NCI-H2227 (cell line): ENCODE measurements at regions not wholly inside any gene's neighbourhood (a gene's known extent, or its start where the extent isn't known, plus 50 kb on each side); places are given as distances from the start of the nearest gene placed in this dataset.

ENCODE experiments used
- DNase-seq: peaks from one replicate; lab custom pipeline; 2025; ENCODE audit not compliant: unreplicated experiment; lab: John Stamatoyannopoulos, UW

DNA sequence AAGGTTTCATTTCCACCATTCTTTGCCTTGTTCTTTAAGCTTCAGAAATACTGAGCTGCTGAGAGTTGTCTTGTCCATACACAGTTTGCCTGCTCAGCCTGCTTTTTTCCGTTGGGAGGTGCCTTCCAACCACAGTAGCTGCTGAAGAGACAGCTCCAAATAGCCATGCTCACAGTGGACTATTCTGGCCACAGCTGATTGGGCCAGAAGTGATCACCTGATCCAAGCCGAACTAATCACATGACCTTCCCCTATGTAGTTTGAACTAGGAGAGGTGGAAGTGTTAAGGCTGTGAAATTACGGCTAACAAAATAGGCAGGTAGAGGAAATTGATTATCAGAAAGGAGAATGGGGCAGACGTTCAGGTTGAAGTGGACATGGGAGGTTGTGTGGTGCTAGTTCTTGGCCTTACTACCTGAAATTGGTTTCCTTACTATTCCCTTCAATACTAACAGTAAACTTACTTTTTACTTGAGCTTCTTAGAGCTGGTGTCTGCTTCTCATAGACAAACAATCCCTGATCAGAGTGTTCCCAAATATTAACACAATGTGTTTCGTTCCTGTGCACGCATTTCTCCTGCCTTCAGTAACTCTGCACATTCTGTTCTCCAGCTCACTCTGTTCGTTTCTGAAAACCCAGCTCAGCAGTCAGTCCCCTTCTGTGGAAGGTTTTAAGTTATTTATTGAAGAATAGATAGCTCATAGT, 136.1 kb downstream of the RWDD3 start:
- peak; percentile 18 for DNase-seq

DNA sequence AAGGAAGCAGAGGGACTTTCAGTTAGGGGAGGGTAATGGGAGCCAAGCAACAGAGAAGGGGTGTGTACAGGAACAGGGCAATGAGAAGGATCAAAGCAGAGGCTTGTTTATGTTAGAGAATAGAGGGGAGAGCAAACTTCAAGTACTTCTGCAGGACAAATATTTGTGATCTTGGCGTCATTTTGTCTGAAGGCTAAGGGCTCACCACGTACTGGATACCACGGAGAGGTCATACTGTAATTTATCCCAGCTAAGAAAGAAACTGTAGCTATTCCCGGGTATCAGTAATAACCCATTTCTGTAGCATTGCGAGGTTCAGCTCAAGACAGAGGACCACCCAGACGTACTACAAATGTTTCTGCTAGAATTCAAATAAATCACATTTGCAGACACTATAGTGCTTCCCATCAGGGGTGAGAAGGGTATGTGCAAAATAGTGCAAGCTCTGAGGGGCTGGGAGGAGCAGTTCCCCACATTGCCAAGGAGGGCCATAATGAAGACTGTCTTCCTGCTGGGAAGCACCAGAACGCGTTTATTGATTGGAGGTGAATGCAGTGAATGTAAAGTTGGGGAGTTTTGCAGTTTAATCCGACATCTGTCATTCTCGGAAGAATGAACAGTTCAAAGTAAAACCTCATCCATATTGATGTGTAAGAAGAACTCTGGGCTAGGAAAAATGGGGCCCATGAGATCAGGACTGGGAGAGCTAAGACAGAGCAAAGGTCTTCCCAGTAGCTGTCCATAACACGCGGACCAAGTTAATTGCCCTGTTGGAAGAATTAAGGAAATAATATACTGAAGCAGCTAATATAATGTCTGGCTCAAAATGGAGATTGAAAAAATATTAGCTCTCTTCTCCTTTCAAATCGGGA, 136.9 kb downstream of the RWDD3 start:
- peak; percentile 39 for DNase-seq

DNA sequence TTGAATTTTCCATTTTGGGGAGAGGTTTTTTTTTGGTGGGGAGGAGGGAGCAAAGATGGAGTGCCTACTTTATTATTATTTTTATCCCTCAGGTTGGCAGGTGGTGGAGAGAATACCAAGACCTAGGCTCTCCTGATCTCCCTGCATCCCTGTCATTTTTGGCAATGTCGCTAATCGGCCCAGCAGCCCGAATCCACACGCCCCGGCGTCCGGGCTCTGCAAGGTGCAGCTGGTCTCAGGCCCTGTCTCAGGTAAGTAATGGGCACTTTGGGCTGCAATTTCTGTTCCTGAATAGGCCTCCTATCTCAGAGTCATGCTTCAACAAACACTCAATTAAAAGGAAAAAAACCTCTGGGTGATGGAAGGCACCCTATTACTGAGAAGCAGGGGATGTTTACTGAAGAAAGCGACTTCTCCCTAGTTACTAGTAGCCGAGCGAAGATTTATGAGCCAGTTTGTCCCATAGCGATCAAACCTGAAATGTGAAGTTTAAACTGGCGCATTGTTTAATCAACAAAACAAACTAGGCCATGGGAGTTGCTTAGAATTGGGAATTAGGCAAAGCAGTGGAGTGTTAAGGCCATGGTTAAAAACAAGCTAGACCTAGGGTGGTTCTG, 137.8 kb downstream of the RWDD3 start:
- no peak for DNase-seq

DNA sequence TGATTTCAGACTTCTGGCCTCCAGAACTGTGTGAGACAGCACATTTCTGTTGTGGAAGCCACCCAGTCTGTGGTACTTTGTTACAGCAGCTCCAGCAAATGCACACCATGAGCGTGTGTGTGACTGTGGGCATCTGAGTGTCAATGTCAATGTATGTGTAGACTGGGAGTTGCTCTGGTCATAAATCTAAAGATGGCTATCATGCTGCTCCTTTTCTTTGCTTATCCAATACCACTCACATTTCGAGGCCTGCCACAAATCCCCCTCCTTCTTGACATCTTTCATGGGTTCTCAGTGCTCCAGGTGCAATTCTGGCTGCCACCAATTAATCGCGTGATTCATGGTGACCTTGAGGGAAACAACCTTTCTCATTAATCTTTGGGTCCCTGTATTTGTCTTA, 141.2 kb downstream of the RWDD3 start:
- DNase-seq: no peak

DNA sequence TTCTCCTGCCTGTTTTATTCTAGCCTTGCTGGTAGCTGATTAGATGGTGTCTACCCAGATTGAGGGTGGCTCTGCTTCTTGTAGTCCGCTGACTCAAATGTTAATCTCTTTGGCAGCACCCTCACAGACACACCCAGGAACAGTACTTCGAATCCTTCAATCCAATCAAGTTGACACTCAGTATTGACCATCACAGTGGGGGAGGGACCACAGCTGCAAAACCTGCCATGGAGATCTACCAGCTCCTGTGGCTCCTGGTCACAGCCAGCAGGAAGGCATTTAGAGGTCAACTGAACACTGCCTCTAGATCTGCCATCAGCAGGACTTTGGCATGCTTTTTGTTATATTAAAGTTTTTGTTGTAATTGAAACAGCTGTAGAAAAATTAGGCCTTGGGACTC, 146.9 kb downstream of the RWDD3 start:
- DNase-seq: no peak

DNA sequence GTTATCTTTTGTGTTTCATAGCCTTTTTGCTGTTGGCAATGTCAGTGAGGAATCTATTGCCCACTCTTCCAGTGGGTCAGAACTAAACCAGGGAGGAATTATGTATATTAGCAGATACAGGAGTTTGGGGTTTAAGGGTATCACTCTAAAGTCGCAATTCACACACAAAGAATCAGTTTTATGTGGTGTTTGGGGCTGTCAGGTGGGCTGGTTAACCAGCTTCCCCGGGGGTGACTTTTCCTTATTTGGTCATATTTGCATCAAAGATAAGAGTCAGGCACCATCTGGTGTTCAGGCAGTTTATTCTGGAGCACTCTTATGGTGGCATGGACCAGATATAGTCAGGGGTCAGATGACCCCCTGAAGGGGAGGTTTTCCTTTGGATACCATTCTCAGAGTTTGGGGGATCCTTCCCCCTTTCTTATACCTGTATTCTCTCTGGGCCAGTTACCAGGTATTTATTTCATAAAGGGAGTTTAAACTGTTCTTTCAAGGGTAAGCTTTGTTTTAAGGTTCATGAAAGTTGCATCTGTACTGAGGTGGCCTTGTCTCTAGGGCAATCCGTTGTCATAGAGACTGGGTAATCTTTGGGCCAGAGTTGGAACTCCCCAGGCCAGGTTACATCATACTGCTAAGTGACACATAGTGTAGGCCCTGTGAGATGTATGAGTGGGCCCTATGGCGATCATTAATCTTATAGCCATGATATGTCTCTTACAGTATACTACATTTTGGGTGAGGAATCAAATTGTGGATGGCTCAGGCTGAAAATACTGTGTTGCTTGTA, 148.2 kb downstream of the RWDD3 start:
- DNase-seq: no peak

DNA sequence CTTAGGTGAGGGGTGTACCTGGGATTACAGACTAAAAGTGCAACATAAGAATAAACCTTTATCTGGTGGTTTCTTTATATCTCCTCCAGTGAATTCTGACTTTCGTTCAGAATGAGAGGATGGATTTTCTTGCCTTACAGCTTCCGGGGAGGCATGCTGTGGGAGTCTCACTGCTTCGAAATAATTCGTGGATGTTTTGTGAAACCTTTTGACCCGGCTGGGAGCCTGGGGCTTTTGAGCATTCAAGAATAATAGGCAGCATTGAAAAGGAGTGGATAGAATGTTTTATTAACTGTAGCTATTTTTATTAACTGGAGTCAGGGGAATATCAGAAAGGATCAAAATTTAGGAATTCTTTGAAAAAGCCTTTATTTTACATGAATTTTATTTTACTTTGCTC, 149.1 kb downstream of the RWDD3 start:
- DNase-seq: no peak

DNA sequence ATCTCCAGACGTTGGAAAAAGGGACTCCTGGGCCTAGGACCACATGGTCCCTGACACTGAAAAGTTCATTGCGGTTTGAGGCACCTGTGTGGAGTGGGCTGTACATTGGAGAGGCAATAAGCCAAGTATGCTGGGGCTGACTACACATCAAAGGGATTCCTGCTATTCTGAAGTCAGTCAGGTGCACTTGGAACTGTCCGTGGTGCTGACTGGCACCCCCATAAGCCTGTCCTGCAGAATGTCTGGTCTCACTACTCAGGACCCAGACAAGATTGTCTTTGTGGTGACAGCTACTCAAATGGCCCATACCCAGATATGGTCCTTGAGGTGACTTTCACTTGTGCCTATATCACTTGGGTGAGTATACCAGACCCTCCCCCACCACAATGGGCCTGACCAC, 150.6 kb downstream of the RWDD3 start:
- DNase-seq: no peak

DNA sequence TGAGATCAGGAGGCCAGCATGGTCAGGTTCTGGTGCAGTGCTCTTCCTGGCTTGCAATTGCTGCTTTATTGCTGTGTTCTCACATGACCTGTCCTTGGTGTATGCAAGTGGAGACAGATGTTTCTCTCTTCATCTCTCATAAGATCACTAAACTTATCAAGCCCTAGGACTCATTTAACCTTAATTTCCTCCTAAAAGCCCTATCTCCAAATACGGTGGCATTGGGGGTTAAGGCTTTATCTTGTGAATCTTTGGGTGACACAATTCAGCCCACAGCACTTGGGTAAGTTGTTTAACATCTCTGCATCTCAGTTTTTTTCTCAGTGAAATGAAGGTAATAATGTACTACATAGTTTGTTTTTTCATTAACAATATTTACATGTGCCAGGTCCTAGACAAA, 152.4 kb downstream of the RWDD3 start:
- no peak for DNase-seq

DNA sequence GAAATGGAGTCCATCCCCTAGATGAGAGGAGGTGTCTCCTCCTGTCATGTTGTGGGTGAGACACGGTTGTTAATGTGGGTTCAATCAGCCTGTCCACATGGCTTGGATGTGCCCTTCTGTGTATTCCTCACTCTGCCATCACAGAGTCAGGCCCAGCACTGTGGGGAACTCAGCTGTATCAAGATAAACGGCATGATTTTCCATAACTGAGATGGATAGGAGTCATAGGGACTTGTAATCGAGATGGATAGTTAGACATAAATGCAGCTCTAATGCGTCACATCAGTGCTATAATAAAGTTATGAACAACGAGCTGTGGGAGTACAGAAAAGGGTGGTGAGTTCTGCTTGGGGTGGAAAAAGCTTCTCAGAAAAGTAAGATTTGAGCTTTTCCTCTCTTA, 152.9 kb downstream of the RWDD3 start:
- DNase-seq: no peak

DNA sequence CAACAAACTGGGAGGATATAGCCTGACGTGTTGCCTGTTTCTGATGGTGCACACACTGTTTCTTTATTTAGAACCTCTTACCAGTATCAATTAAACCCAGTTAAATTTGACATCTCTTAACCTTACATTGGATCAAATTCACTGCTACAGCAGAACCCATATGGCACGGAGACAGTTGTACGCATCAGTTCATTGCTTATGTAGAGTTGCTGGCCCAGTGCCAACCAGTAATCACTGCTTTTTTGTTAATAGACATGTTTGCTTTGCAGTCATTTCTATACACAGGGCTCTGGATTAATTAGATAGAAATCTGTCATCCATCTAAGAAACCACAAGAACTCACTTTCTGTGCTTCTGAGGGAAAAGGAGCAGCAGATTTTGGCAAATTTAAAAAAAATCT, 154.0 kb downstream of the RWDD3 start:
- peak; percentile 40 for DNase-seq

DNA sequence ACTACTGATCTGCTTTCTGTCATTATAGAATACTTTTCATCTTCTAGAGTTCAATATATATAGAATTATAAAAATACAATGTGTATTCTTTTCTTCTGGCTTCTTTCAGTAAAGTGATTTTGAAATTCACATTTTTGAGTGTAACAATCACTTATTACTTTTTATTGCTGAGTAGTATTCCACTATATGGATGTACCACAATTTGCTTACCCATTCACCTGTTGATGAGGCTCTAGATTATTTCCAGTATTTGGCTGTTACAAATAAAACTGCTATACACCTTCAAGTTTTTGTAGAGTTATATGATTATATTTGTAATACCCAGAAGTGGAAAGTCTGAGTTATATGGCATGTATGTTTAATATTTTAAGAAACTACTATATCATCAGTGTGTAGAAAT, 159.4 kb downstream of the RWDD3 start:
- DNase-seq: no peak

DNA sequence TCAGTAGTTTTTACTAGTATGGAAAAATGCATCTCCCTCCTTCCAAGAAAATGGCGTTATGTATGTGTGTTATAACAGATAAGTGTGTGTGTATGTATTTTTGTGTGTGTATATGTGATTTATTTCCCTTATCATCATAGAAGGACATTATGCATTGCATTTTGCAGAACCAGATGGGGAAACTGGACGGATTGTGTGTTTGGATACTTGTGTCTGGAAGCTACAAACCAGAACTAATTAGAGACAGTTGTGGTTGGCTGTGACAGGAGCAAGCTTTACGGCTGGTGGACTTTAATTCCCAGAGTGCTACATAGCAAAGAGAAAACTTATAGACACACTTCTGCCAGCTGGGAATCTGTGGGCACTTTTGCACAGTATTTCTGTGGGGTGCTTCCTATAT, 162.5 kb downstream of the RWDD3 start:
- no peak for DNase-seq

DNA sequence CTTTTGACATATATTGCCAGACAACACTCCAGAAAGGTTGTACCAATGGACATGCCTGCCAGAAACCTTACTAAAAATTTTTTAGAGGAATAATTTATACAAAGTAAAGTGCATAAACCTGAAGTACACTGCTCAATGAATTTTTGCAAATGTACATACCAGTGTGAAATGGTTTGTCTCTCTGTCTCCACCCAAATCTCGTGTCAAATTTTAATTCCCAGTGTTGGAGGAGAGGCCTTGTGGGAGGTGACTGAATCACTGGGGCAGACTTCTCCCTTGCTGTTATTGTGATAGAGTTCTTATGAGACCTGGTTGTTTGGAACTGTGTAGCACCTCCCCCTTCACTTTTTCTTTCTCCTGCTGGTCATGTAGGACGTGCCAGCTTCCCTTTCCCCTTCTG, 168.8 kb downstream of the RWDD3 start:
- no peak for DNase-seq

DNA sequence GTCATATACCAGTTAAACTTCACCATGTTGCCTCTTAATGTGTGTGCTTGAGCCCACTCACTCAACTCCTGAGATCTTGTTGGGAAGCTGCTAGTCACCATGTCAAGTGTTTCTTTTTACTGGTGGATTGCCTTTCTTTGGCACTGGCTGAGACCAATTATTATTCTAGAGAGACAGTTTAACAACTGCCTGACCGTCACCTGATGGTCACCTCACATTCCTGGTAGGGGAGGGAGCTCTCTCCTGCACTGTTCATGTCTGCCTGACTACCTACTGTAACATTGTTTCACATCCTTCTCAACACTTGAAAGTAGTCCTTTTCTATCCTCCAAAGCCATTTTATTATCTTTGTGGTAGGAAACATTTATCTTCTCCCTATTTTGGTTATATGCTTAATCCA, 172.3 kb downstream of the RWDD3 start:
- DNase-seq: no peak

DNA sequence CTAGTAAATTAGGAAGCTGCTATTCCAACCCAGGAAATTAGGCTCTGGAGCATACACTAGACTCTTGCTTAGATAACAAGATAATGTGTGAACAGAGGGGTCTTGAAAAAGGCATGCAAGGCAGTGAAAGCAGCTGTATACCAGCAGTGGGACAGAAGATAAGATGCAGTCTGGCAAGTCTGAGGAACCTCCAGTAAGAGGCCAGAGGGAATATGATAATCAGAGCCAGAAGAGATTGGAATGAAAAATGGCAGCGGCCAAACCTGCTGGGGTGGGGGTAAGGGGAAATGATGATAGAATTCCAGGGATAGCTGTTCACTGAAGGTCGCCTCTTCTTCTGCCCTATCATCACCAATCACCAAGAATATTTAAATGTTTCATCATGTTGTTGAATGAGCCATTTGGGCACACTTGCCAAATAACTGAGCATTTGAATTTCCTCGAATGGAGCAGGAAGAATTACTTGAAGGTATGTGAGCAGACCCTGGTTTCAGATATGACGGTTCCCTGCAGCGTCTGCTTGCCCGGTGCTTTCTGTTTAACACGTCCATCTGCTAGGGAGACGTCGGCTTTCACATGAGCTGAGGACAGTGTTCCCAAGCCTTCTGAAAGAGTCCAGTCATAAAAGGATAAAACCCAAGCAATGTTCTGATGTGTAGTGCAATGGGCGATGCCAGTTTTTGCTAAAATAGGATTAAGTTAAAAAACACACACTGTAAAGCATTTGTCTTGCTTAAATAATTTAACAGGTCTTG, 173.3 kb downstream of the RWDD3 start:
- DNase-seq: no peak

DNA sequence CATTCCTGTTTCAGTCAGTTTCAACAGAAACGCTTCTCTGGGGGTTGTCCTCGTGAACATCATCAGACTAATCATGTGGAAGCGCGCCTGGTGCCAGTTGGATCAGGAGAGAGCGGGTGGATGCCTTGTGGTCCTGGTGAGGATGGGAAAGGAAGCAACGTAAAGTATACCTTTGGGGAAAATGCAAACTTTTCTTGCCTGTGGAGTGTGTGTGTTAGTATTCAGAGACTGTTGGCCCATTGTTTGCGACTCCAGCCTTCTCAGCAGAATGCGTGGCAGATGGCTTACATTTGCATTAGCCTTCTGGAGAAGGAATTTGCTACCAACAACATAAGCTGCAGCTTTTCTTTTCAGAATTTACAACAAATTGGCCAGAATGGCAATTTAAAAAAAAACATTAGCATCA, 173.9 kb downstream of the RWDD3 start:
- no peak for DNase-seq

DNA sequence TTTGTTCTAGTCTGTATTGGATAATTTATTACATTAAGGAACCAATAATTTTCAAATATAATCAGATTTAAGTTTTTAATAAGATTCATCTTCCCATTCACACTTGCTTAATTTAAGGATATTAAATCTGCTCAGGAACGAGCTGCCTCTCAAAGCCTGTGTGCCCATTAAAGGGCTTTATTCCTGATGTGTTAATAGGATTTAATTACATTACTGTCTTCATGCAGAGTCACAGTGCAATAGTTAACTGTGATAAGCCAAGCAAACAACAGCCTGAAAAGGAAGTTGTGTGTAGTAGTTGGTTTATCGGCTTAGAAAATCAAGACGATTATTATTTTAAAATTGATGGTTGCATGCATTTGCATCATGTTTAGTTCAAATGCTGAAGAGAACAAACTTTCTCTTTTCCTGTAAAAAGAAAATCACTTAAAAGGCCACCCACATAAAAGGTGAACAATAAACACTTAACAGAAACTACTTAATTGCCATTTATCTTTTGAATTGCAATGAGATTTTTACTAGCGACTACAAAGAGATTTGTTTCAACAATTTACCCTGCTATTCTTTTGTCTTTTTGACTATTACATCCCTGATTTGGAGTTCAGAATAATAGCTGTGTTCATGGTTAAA, 174.6 kb downstream of the RWDD3 start:
- DNase-seq: no peak

DNA sequence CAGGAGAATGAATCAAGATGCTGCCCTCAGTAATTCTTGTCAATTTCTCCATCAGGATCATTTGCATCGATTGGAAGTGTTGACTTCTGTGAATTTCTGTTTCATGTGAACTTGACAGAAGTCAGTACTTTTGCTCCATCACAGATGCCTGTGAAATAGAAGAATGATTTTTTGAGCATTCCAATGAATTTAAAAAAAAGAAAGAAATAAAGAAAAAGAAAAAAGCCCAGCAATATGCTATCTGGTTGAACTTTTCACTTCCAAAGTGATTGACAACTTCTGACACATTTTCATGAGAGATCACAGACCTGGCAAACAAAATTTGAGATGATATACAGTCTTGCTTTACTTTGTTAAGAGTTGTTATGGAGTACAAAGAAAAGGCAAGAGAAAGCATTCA, 175.3 kb downstream of the RWDD3 start:
- no peak for DNase-seq

DNA sequence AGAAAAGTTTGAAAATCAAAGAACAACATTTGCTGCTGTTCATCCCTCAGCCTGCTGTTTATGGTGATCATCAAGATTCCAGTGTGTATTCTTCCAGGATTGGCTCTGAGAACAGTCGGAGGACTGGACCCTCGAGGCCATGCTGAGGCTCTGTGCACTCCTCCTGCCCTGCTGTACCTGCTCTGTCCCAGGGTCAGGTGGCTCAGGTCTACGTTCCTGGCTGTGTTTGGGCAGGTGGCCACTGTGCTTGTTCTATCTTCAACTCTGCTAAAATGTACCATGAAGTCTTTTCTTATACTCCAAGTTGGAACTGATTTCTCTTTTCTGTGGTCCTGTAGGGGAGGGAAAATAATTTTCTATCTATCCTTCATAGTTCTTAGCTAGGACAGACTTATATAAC, 175.9 kb downstream of the RWDD3 start:
- no peak for DNase-seq
